Tibial nerve (tissue), 4 donors: ENCODE measurements at regions not wholly inside any gene's neighbourhood (a gene's known extent, or its start where the extent isn't known, plus 50 kb on each side); places are given as distances from the start of the nearest gene placed in this dataset.

ENCODE experiments used
- CTCF ChIP-seq, 5 experiments: fragments of 200-600 bp in 3 of 5; fragments of 450-650 bp in 2 of 5; sonication (generic) in 3 of 5; IDR thresholded peaks; one replicate each; pipeline ENCODE4 v1.5.1; 2016 to 2019; ENCODE audit warnings: antibody characterized with exemption in 5 of 5, mild to moderate bottlenecking in 3 of 5, moderate library complexity in 2 of 5
- EP300 ChIP-seq, 2 donors: sonication (generic); formaldehyde crosslinking; IDR thresholded peaks; one replicate each; pipeline ENCODE4 v1.6.1; 2017; ENCODE audit warnings: antibody characterized with exemption in 2 of 2, mild to moderate bottlenecking in 1 of 2
- POLR2A ChIP-seq, 2 donors: fragments of 450-650 bp; IDR thresholded peaks; one replicate each; pipeline ENCODE4 v1.6.1; 2017; ENCODE audit warnings: antibody characterized with exemption in 2 of 2, mild to moderate bottlenecking in 2 of 2, moderate library complexity in 2 of 2

GRCh38 chr4:79087071-79087470, 147.8 kb upstream of the PAQR3 start:
- TF ChIP-seq POLR2A (IDR thresholded peaks at IDR 0.05) (no peak), CTCF (IDR thresholded peaks at IDR 0.05) (no peak), EP300 (IDR thresholded peaks at IDR 0.05) (no peak)
